GM12865 (cell line): ENCODE measurements at regions not wholly inside any gene's neighbourhood (a gene's known extent, or its start where the extent isn't known, plus 50 kb on each side); places are given as distances from the start of the nearest gene placed in this dataset.

Experiments
- DNase-seq: peaks from one replicate; pipeline ENCODE4 v3.0.0; 2010; ENCODE audit warnings: low read depth
- H3K4me3 ChIP-seq: 2 replicates; pipeline ENCODE4 v1.5.1; 2011; ENCODE audit warnings: mild to moderate bottlenecking, low read depth, low read length, control low read depth
- CTCF ChIP-seq: IDR thresholded peaks from 2 replicates; pipeline ENCODE4 v1.5.1; 2011; ENCODE audit warnings: low read length, control low read depth, low read depth, inconsistent platforms; ENCODE audit not compliant: insufficient read depth; ENCODE audit errors: missing control alignments

- no peak overlapping the region for H3K4me3 ChIP-seq
- DNase-seq: no peak
- TF ChIP-seq CTCF: no peak
Observed at GRCh38 chr18:75502286-75502685, 74.8 kb upstream of the SMIM21 start.

GRCh38 chr18:75500545-75500944 lies 73.0 kb upstream of the SMIM21 start:
- H3K4me3 ChIP-seq: no peak overlapping the region
- no peak for TF ChIP-seq CTCF
- DNase-seq: no peak

- TF ChIP-seq CTCF: no peak
- no peak for DNase-seq
- H3K4me3 ChIP-seq: no peak overlapping the region
Observed at GRCh38 chr18:75497576-75498235, 70.2 kb upstream of the SMIM21 start.

GRCh38 chr18:75496151-75496550 lies 68.6 kb upstream of the SMIM21 start:
- no peak for TF ChIP-seq CTCF
- DNase-seq: no peak
- H3K4me3 ChIP-seq: no peak overlapping the region

- H3K4me3 ChIP-seq: no peak overlapping the region
- no peak for DNase-seq
- TF ChIP-seq CTCF: no peak
Observed at GRCh38 chr18:75492852-75493251, 65.3 kb upstream of the SMIM21 start.

- H3K4me3 ChIP-seq: no peak overlapping the region
- no peak for TF ChIP-seq CTCF
- DNase-seq: no peak
Observed at GRCh38 chr18:75491361-75491760, 63.9 kb upstream of the SMIM21 start.

- TF ChIP-seq CTCF: no peak
- DNase-seq: no peak
- H3K4me3 ChIP-seq: no peak overlapping the region
Observed at GRCh38 chr18:75489493-75490190, 62.1 kb upstream of the SMIM21 start.
